ENCODE measurements at regions not wholly inside any gene's neighbourhood (a gene's known extent, or its start where the extent isn't known, plus 50 kb on each side); places are given as distances from the start of the nearest gene placed in this dataset.

- Histone ChIP-seq H3K4me1 (ENCODE audit: control insufficient read depth in 1 of 2, insufficient read depth in 2 of 2, low read depth in 1 of 2, low read length in 1 of 2) (peaks cover 3 to 11% of the 10 kb centered on the region in 2 experiments; a peak in 3 of 4 replicates), H3K27ac (ENCODE audit: low read depth in 2 of 2, low read length in 1 of 2) (no peak overlapping the region; a peak in 1 of 4 replicates), H3K4me3 (ENCODE audit: low read depth in 2 of 2, low read length in 1 of 2) (no peak overlapping the region), H3K9me3 (no peaks in the 10 kb centered on the region), H3K36me3 (replicated peaks in 1 of 2; ENCODE audit: control insufficient read depth in 1 of 2, insufficient read depth in 2 of 2, low read length in 1 of 2) (no peaks in the 10 kb centered on the region), H3K4me2 (no peak overlapping the region), H3K27me3 (ENCODE audit: insufficient read depth) (no peaks in the 10 kb centered on the region), H3F3A (replicated peaks; ENCODE audit: insufficient read depth) (no peaks in the 10 kb centered on the region), H4K20me1 (ENCODE audit: insufficient read depth) (no peaks in the 10 kb centered on the region), H3K9me2 (no peaks in the 10 kb centered on the region), H2AFZ (ENCODE audit: low read depth) (no peak overlapping the region), H3K79me2 (ENCODE audit: insufficient read depth) (no peaks in the 10 kb centered on the region), H3K9ac (no peak overlapping the region)
- CTCF ChIA-PET, result interaction anchor here (1.7 to 2.5 kb wide), 2 partner anchors 16 kb away, joined by 9 to 15 read pairs; no protein-coding TSS in a partner anchor
- POLR2A ChIA-PET, result no interaction called here
- TF ChIP-seq FOXJ3 (CRISPR knock-in tag; IDR thresholded peaks at IDR 0.05), result 0 out of 2 replicates have a peak, but pooled peaks have one; percentile 39
- peak; percentile 53 for TF ChIP-seq TCF12 (IDR thresholded peaks at IDR 0.05)
- TF ChIP-seq, protein P1, sequence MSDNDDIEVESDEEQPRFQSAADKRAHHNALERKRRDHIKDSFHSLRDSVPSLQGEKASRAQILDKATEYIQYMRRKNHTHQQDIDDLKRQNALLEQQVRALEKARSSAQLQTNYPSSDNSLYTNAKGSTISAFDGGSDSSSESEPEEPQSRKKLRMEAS (IDR thresholded peaks at IDR 0.05; ENCODE audit: low read depth), result no peak
- TF ChIP-seq FOSL2 (IDR thresholded peaks at IDR 0.05; ENCODE audit: borderline replicate concordance, low read depth), result no peak
- TF ChIP-seq GABPA (IDR thresholded peaks at IDR 0.05; ENCODE audit: low read depth), result no peak
- peak; percentile 72 for TF ChIP-seq CHD2 (IDR thresholded peaks at IDR 0.05; ENCODE audit: low read length, partially characterized antibody)
- TF ChIP-seq CTCF (IDR thresholded peaks at IDR 0.05), result no peak
- TF ChIP-seq PBX3 (IDR thresholded peaks at IDR 0.05), result no peak
- peak; percentile 70 for TF ChIP-seq GATA2 (CRISPR knock-in tag; IDR thresholded peaks at IDR 0.05)
- peak; percentile 99 for TF ChIP-seq RCOR1 (IDR thresholded peaks at IDR 0.05; ENCODE audit: low read length)
- peak; percentile 52; the same call in 1 of the 2 replicates for TF ChIP-seq TEAD4 (IDR thresholded peaks at IDR 0.05; ENCODE audit: borderline replicate concordance, insufficient read depth)
- TF ChIP-seq EP300 (IDR thresholded peaks at IDR 0.05; ENCODE audit: borderline replicate concordance in 1 of 2, low read depth in 1 of 2, low read length in 1 of 2), result peak in 1 of 2 experiments; percentile 90; a peak in 2 of 4 replicates
- TF ChIP-seq POLR2AphosphoS5 (IDR thresholded peaks at IDR 0.05; ENCODE audit: low read depth, low read length), result 0 out of 2 replicates have a peak, but pooled peaks have one; percentile 37
- 0% methylated on average over 1 of the region's 1 CpG for WGBS (ENCODE audit: low lambda C conversion rate)
- DNase-seq, result peak; percentile 20
Observed at GRCh38 chr6:18579869-18580268, 192.7 kb downstream of the RNF144B start.

DNA sequence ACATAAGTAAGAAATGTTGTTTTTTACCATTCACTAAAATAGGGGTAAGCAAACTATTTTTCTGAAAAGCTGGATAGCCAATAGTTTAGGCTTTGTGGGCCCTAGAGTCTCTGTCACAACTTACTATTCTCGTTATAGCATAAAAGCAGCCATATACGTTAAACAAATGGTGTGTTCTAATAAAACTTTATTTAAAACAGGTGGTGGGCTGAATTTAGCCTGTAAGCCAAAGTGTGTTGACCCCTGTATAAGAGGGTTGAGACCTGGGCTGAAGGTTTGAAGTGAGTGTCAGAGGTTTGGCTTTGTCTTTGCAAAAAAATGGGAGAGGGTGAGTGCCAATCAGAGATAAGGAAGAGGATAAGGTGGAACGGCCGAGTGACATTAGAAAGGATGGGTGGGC, 197.2 kb downstream of the RNF144B start:
- Histone ChIP-seq H3K27ac (ENCODE audit: low read depth in 2 of 2, low read length in 1 of 2) (no peak overlapping the region), H2AFZ (ENCODE audit: low read depth) (no peak overlapping the region), H3K4me3 (ENCODE audit: low read depth in 2 of 2, low read length in 1 of 2) (no peak overlapping the region), H3K79me2 (ENCODE audit: insufficient read depth) (no peaks in the 10 kb centered on the region), H3K9ac (no peak overlapping the region), H3K27me3 (ENCODE audit: insufficient read depth) (no peaks in the 10 kb centered on the region), H3K4me1 (ENCODE audit: control insufficient read depth in 1 of 2, insufficient read depth in 2 of 2, low read depth in 1 of 2, low read length in 1 of 2) (peaks cover 2 to 11% of the 10 kb centered on the region in 2 experiments; a peak in 3 of 4 replicates), H3K36me3 (replicated peaks in 1 of 2; ENCODE audit: control insufficient read depth in 1 of 2, insufficient read depth in 2 of 2, low read length in 1 of 2) (no peaks in the 10 kb centered on the region), H4K20me1 (ENCODE audit: insufficient read depth) (no peaks in the 10 kb centered on the region), H3K4me2 (0 out of 2 replicates have a peak overlapping the region, but pooled peaks have one; percentile 21), H3K9me3 (no peaks in the 10 kb centered on the region), H3F3A (replicated peaks; ENCODE audit: insufficient read depth) (no peaks in the 10 kb centered on the region), H3K9me2 (no peaks in the 10 kb centered on the region)
- ChIA-PET CTCF (no interaction called here), POLR2A (no interaction called here)
- WGBS (ENCODE audit: low lambda C conversion rate), result 69% methylated on average over 4 of the region's 4 CpGs
- DNase-seq, result no peak
- no peak for TF ChIP-seq JUND (IDR thresholded peaks at IDR 0.05)
- no peak for TF ChIP-seq FOXJ3 (CRISPR knock-in tag; IDR thresholded peaks at IDR 0.05)
- no peak for TF ChIP-seq RAD21 (IDR thresholded peaks at IDR 0.05; ENCODE audit: low read length)
